ENCODE measurements at regions not wholly inside any gene's neighbourhood (a gene's known extent, or its start where the extent isn't known, plus 50 kb on each side); places are given as distances from the start of the nearest gene placed in this dataset.

DNA sequence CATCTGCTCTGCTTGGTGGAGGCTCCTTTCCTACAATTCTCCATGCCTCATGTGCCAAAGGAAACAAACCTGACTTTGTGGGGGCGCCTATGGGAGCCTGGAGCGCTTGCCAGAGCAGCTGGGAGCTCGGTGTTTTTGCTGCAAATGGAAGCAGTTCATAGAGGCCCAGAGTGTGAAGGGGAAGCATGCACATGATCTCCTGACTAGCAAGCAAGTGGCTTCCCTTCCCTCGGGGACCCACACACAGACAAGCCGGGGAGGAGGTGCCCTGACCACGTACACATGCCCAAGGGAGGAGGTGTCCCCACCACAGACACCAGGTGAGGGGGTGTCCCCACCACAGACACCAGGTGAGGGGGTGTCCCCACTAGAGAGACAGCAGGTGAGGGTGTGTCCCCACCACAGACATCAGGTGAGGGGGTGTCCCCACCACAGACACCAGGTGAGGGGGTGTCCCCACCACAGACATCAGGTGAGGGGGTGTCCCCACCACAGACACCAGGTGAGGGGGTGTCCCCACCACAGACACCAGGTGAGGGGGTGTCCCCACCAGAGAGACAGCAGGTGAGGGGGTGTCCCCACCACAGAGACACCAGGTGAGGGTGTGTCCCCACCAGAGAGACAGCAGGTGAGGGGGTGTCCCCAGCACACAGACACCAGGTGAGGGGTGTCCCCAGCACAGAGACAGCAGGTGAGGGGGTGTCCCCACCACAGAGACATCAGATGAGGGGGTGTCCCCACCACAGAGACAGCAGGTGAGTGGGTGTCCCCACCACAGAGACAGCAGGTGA is 106.8 kb downstream of the CRYAA start:
- H2AFZ ChIP-seq (ENCODE audit: low read length) = no peak overlapping the region
- H3K4me2 ChIP-seq (ENCODE audit: low read length) = no peak overlapping the region
- no peaks in the 10 kb centered on the region for H3K4me1 ChIP-seq (ENCODE audit: insufficient read depth, low read length)
- H3K79me2 ChIP-seq (ENCODE audit: low read length) = no peaks in the 10 kb centered on the region
- no peaks in the 10 kb centered on the region for H3K36me3 ChIP-seq (ENCODE audit: low read depth, low read length)
- no peak overlapping the region for H3K4me3 ChIP-seq (ENCODE audit: low read length)
- H3K9me2 ChIP-seq (replicated peaks; ENCODE audit: low read length) = no peaks in the 10 kb centered on the region
- no peak overlapping the region for H3K9ac ChIP-seq (ENCODE audit: low read length)
- BruUV-seq (replicated peaks) = no TSS peak
- DNase-seq (no peak), ATAC-seq (no peak)
- H4K20me1 ChIP-seq (ENCODE audit: low read length) = no peaks in the 10 kb centered on the region
- ChIA-PET POLR2A (ENCODE audit: unreplicated experiment) (no interaction called here), CTCF (no interaction called here)
- no peaks in the 10 kb centered on the region for H3K9me3 ChIP-seq (ENCODE audit: low read length)
- TF ChIP-seq, protein P1, sequence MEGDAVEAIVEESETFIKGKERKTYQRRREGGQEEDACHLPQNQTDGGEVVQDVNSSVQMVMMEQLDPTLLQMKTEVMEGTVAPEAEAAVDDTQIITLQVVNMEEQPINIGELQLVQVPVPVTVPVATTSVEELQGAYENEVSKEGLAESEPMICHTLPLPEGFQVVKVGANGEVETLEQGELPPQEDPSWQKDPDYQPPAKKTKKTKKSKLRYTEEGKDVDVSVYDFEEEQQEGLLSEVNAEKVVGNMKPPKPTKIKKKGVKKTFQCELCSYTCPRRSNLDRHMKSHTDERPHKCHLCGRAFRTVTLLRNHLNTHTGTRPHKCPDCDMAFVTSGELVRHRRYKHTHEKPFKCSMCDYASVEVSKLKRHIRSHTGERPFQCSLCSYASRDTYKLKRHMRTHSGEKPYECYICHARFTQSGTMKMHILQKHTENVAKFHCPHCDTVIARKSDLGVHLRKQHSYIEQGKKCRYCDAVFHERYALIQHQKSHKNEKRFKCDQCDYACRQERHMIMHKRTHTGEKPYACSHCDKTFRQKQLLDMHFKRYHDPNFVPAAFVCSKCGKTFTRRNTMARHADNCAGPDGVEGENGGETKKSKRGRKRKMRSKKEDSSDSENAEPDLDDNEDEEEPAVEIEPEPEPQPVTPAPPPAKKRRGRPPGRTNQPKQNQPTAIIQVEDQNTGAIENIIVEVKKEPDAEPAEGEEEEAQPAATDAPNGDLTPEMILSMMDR (conservative IDR thresholded peaks at IDR 0.05; ENCODE audit: low read depth, low read length) = no peak
- TF ChIP-seq EZH2 (IDR thresholded peaks at IDR 0.05; ENCODE audit: low read length, unreplicated experiment) (no peak), EZH2phosphoT487 (IDR thresholded peaks at IDR 0.05; ENCODE audit: borderline replicate concordance, low read length) (no peak)
- H3K27me3 ChIP-seq (ENCODE audit: low read length) = no peaks in the 10 kb centered on the region
- H3K27ac ChIP-seq (ENCODE audit: low read length) = no peak overlapping the region
- no peaks in the 10 kb centered on the region for H3F3A ChIP-seq (ENCODE audit: low read length, unreplicated experiment)
- intact Hi-C loops (cut with micrococcal nuclease) = no loop called here

DNA sequence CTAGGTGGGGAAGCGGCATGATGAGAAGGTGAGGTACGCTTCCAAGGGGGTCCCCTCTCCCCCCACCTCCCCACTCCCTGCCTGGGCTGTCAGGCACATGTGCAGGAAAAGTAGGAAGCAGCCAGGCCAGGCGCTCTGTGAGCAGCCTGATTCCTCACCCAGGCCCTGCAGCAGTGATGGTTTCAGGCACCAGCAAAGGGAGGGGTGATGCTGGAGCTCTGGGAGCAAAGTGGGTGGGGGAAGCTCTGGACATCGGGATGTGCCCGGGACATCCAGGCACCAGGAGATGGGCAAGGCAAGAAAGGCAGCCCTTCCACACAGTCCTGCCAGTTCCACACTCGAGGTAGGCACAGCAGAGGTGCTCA is 106.1 kb downstream of the CRYAA start:
- H2AFZ ChIP-seq (ENCODE audit: low read length) = no peak overlapping the region
- no peak overlapping the region for H3K9ac ChIP-seq (ENCODE audit: low read length)
- no peaks in the 10 kb centered on the region for H3F3A ChIP-seq (ENCODE audit: low read length, unreplicated experiment)
- TF ChIP-seq, protein P1 (conservative IDR thresholded peaks at IDR 0.05; ENCODE audit: low read depth, low read length) = no peak
- TF ChIP-seq EZH2phosphoT487 (IDR thresholded peaks at IDR 0.05; ENCODE audit: borderline replicate concordance, low read length) = no peak
- no peak for TF ChIP-seq EZH2 (IDR thresholded peaks at IDR 0.05; ENCODE audit: low read length, unreplicated experiment)
- H3K4me1 ChIP-seq (ENCODE audit: insufficient read depth, low read length) = no peaks in the 10 kb centered on the region
- no peak overlapping the region for H3K27ac ChIP-seq (ENCODE audit: low read length)
- H4K20me1 ChIP-seq (ENCODE audit: low read length) = no peaks in the 10 kb centered on the region
- H3K9me2 ChIP-seq (replicated peaks; ENCODE audit: low read length) = no peaks in the 10 kb centered on the region
- no peaks in the 10 kb centered on the region for H3K9me3 ChIP-seq (ENCODE audit: low read length)
- BruUV-seq (replicated peaks) = no TSS peak
- H3K4me3 ChIP-seq (ENCODE audit: low read length) = no peak overlapping the region
- POLR2A ChIA-PET (ENCODE audit: unreplicated experiment) = no interaction called here
- H3K27me3 ChIP-seq (ENCODE audit: low read length) = no peaks in the 10 kb centered on the region
- no peaks in the 10 kb centered on the region for H3K36me3 ChIP-seq (ENCODE audit: low read depth, low read length)
- H3K4me2 ChIP-seq (ENCODE audit: low read length) = no peak overlapping the region
- intact Hi-C loops (cut with micrococcal nuclease) = no loop called here
- DNase-seq (no peak), ATAC-seq (no peak)
- H3K79me2 ChIP-seq (ENCODE audit: low read length) = no peaks in the 10 kb centered on the region
- CTCF ChIA-PET = no interaction called here
